Fibroblast of upper back skin (primary cell): ENCODE measurements at regions not wholly inside any gene's neighbourhood (a gene's known extent, or its start where the extent isn't known, plus 50 kb on each side); places are given as distances from the start of the nearest gene placed in this dataset.
A peak's percentile ranks its signal among the peaks of the same experiment; 100 is the strongest.

Source experiments
- DNase-seq: peaks from one replicate; pipeline ENCODE4 v3.0.0-alpha.2; 2013

DNA sequence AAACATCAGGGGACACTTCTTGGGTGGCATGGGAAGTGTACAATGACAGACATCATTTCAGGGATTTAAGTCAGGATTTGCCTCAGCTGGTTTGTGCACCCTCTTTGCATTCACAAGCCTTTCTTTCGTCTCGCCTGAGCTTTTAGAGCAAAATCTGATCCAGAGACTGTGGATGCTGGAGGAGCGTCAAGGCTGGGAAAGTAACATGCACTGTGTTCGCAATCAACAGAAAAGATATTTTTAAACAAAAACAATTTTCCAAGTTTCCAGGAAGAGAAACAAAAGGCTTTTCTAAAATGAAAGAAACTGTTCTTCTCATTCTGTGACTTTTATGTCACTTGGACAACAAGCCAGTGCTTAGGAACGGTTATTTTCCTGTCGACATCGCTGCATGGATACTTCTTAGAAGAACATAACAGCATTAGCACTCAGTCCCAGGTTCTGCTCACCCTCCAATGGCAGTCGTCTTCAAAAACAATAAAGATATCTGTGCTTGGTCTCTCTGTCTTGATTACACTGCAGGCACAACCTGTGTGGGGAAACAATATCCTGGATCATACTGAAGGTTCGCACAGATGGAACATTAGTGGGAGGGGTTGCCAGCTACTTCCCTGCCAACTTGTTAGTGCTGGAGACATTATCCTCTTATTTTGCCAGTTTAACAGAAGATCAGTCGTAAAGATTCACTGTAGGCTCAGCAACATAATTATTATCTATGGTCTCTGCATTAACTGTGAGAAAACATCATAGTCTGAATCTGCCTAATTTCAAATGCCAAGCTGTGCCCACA lies 403.3 kb upstream of the ATP2B1 start:
- DNase-seq: no peak

DNA sequence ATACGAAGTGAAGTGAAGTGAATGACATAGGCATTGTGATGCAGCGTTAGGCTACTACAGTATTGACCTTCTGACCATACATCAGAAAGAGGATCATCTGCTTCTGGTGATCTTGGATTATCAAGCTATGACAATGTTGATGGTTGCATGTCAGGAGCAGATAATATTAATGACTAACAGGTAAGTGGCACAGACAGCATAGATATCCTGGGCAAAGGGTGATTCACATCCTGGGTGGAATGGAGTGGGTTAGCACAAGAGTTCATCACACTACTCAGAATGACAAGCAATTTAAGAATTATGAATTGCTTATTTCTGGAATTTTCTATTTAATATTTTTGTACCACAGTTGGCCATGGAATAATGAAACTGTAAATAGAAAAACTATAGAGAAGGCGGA lies 397.9 kb upstream of the ATP2B1 start:
- no peak for DNase-seq

DNA sequence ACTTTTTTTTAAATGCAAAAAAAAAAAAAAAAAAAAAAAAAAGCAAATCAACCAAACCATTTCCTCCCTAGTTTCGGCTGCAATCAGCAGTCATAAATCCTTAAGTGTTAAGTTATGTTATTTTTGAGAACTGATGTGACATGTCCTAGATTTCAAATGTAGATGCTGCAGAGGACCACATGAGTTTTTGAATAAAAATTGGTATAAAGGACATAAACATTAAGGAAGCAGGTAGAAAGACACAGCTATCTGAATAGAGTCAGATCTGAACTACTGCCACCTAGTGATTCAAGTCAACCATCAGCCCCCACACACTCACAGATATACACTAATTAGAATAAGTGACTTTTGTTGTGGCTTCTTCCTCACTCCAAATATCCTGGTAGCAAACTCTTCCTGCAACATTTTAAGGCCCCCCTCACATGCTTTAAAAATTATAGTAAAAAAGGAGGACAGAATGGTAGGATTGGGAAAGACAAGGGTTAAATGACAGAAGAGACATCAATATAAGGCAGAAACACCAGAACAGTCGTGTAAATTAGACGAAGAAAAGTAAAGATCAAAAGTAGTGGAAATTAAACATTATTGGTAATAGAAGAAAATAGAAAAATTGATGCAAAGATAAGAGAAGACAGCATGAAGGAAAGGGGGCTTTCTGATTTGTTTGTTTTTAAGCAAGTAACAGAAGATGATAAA lies 394.5 kb upstream of the ATP2B1 start:
- DNase-seq: peak; percentile 28

DNA sequence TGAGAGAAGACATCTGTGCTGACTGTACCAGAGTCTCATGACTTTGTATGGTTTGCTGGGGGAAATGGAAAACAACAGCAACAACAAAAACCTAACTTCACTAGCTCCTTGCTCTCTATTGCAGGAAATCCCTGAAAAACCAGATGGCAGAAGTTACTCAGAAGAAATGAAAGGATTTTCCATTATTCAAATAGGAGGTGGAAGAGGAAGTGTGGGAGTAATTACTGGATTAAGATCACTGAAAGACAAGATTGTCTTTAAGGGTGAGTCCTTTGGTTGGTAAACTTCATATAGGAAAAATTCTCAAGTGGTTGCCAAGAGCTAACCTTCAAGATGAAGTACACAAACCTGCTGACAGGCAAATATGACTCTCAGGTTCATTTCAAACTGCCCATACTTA lies 391.9 kb upstream of the ATP2B1 start:
- DNase-seq: no peak

DNA sequence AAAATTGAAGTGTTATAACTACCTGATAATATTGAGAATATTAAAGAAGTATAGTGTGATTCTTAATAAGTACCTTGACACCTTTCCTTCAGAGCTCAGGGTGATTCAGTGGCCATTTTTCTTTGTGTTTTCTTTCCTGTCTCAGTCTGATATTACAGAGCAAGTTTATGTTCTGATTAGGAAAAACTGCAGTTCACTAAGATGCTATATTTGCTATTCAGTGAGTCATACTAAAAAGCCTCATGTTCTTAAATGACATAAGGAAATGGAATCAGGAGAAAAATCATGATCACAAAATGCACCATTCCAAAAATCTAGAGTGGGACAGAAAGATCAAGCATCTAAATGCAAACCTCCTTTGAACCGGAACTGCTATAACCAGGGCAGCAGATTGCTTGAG lies 390.6 kb upstream of the ATP2B1 start:
- peak; percentile 36 for DNase-seq

DNA sequence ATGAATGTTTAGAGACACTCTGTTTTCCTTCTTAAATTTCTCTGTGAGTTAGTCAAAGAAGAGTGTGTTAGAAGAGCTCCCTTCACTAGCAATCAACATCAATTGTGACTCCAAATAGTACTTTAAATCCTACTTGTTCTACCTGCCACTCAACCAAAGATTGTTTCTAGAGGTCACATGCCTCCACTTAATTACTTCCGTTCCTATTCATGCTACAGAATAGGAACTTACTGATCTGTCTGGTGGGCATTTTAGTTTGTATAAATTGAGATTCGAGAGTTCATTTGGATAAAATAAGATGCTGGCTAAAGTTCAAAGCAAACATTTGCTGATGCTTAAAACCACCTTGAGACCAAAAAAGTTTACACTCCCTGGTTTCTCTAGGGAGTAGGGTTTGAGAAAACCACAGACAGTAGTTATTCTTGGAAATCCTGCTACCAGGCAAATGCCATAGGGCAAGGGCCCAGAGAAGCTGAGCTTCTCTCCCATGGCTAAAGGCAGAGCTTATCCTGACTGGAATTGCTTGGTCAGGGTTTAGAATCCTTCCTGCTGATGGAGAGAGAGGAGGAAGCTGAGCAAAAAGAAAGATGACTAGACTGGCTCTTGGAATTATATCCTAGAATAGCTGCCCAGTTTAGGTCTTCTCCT lies 389.6 kb upstream of the ATP2B1 start:
- no peak for DNase-seq

GRCh38 chr12:90091809-90092208 lies 383.2 kb upstream of the ATP2B1 start:
- no peak for DNase-seq

DNA sequence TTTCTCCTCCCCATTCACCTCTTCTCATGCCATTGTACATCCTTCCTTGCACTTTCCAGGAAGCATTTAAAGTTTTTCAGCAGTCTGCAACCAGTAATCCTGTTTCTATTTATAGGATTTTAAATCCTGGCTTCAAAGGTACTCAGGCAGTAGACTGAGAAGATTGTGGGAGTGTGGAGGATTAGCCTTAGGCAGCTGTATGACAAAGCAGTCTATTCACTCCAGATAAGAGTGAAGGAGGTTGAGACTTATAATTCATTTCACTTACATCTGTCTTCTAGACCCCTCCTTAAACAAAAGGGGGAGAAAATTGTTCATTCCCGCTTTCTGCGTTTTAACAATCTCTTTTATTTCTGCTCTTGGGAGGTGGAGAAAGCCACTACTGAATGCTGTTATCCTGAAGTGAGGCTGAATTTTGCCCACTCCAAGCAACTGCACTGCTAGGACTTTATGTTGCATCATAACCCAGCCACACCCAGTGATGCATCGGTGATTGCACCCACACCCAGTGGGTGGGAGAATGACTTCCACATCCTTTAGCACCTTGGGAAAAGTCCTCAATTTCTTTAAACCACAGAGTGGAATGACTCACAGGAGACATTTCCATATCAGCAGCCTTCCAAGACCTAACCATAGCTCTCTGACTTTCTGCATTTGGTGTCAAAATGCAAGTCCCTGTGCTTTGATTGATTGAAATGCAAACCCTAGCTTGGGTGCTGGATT lies 382.5 kb upstream of the ATP2B1 start:
- DNase-seq: peak; percentile 94

- peak; percentile 57 for DNase-seq
Observed at GRCh38 chr12:90086281-90086680, 377.6 kb upstream of the ATP2B1 start.

DNA sequence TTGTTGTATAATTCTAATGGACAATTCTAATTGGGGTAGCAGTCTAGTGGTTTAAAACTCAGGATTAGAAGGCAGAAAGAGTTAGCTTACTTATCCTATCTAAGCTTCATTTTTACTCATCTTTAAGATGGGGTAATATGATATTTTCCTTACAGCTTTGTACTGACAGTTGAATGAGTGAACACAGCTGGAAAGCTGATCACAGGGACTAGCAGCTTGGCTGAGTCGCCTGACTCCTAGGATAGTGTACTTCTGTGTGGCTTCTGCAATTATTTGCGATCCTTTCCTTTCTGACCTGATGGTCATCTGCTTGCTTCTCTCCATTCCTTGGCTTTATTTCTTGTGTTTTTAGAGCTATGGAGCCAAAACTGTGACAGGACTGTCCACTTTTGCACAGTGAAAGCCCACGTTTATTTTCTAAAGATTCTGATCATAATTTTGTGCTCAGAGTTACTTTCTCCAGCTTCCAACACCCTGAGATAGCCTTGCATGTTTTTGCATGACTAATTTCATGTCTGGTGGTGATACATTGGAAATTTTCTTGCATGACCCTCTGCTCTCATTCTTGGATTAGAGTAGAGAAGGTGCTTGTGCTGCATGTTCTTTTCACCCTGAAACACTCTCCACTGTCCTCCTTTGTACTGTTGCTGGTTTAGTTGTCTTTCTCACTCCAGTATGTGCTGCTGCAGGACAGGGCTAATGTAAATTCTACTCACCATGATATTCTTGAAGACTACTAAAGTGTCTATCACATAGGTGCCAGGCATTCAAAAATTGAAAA lies 377.0 kb upstream of the ATP2B1 start:
- peak; percentile 58 for DNase-seq

- DNase-seq: no peak
Observed at GRCh38 chr12:90084018-90084417, 375.4 kb upstream of the ATP2B1 start.

DNA sequence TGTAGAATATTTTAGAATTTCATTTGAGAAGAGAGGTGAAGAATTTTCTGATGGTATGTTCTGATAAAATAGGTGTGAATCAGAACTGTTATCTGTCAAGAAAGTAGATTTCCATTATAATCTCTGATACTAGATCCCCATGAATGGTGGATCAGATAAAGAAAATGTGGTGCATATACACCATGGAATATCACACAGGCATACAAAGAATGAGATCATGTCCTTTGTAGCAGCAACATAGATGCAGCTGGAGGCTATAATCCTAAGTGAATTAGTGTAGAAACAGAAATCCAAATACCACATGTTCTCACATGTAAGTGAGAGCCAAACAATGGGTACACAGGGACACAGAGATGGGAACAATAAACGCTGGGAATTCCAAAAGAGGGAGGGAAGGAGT lies 372.0 kb upstream of the ATP2B1 start:
- no peak for DNase-seq

- no peak for DNase-seq
Observed at GRCh38 chr12:90079529-90080210, 371.0 kb upstream of the ATP2B1 start.

- DNase-seq: no peak
Observed at GRCh38 chr12:90078344-90078743, 369.7 kb upstream of the ATP2B1 start.

GRCh38 chr12:90077756-90078155 lies 369.1 kb upstream of the ATP2B1 start:
- DNase-seq: no peak

- no peak for DNase-seq
Observed at GRCh38 chr12:90076851-90077319, 368.2 kb upstream of the ATP2B1 start.

GRCh38 chr12:90075685-90076084 lies 367.0 kb upstream of the ATP2B1 start:
- no peak for DNase-seq

GRCh38 chr12:90074086-90074485 lies 365.4 kb upstream of the ATP2B1 start:
- no peak for DNase-seq

- DNase-seq: no peak
Observed at GRCh38 chr12:90071996-90072395, 363.4 kb upstream of the ATP2B1 start.

GRCh38 chr12:90069711-90070110 lies 361.1 kb upstream of the ATP2B1 start:
- DNase-seq: no peak

DNA sequence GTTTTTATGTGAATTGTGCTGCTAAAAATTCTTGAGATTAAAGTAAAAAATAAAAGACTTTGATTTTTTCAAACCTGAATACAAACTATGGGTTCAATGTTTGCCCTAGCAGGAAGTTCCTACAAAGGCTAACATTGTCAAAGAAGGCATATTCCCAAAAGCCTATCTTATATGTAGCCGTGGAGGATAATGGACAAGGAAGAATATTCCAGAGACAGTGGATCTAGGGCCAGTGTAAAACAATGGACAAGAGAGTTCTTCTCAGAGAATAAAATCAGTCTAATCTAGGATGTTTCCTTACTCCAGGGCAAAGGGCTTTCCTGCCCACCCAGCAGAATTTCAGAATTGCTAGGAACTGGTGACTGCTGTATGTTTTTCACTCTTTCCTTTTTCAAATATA lies 359.2 kb upstream of the ATP2B1 start:
- no peak for DNase-seq
